Stomach (tissue), 4 donors: ENCODE measurements at regions not wholly inside any gene's neighbourhood (a gene's known extent, or its start where the extent isn't known, plus 50 kb on each side); places are given as distances from the start of the nearest gene placed in this dataset.

ENCODE experiments used
- CTCF ChIP-seq, 7 experiments: fragments of 450-650 bp in 4 of 7; fragments of 200-600 bp in 3 of 7; sonication (generic) in 3 of 7; IDR thresholded peaks; one replicate each; pipeline ENCODE4 v1.5.1; 2016 to 2019; ENCODE audit warnings: antibody characterized with exemption in 7 of 7, control low read depth in 2 of 7, mild to moderate bottlenecking in 1 of 7
- POLR2A ChIP-seq, 4 donors: fragments of 450-650 bp; IDR thresholded peaks; one replicate each; pipeline ENCODE4 v1.6.1; 2016; ENCODE audit warnings: antibody characterized with exemption in 4 of 4, control low read depth in 2 of 4, mild to moderate bottlenecking in 1 of 4, moderate library complexity in 1 of 4

- TF ChIP-seq CTCF (IDR thresholded peaks at IDR 0.05) (no peak), POLR2A (IDR thresholded peaks at IDR 0.05) (no peak)
Measured at GRCh38 chr10:78471723-78472550, 438.3 kb downstream of the RPS24 start.
